Neuronal stem cell (in vitro differentiated cells): ENCODE measurements at regions not wholly inside any gene's neighbourhood (a gene's known extent, or its start where the extent isn't known, plus 50 kb on each side); places are given as distances from the start of the nearest gene placed in this dataset.

Source experiments
- DNase-seq: peaks from one replicate; pipeline ENCODE4 v3.0.0-alpha.2; 2013; ENCODE audit warnings: low spot score
- H2AFZ ChIP-seq: one replicate; pipeline ENCODE4 v1.6.1; 2013; ENCODE audit warnings: mild to moderate bottlenecking, low read length, inconsistent platforms
- H2AK5ac ChIP-seq: 2 replicates; pipeline ENCODE4 v1.6.1; 2013; ENCODE audit warnings: low read depth, mild to moderate bottlenecking, inconsistent platforms, low read length, moderate library complexity, mixed read lengths
- H2BK120ac ChIP-seq: 2 replicates; pipeline ENCODE4 v1.6.1; 2013; ENCODE audit warnings: low read depth, mild to moderate bottlenecking, inconsistent platforms, low read length, moderate library complexity, mixed read lengths
- H2BK12ac ChIP-seq: one replicate; pipeline ENCODE4 v1.6.1; 2013; ENCODE audit warnings: low read length, inconsistent platforms
- H2BK15ac ChIP-seq: 2 replicates; pipeline ENCODE4 v1.6.1; 2013; ENCODE audit warnings: mild to moderate bottlenecking, low read length, inconsistent platforms, mixed read lengths
- H2BK5ac ChIP-seq: one replicate; pipeline ENCODE4 v1.6.1; 2013; ENCODE audit warnings: inconsistent platforms, mild to moderate bottlenecking, low read length, moderate library complexity
- H3K14ac ChIP-seq: one replicate; pipeline ENCODE4 v1.6.1; 2013; ENCODE audit warnings: low read length, inconsistent platforms
- H3K18ac ChIP-seq: 2 replicates; pipeline ENCODE4 v1.6.1; 2013; ENCODE audit warnings: low read length, inconsistent platforms
- H3K23ac ChIP-seq: 2 replicates; pipeline ENCODE4 v1.6.1; 2013; ENCODE audit warnings: low read depth, mild to moderate bottlenecking, mixed read lengths, low read length, inconsistent platforms; ENCODE audit not compliant: poor library complexity
- H3K27ac ChIP-seq: replicated peaks from 3 replicates; pipeline ENCODE4 v1.5.1; 2013; ENCODE audit warnings: low read length, inconsistent platforms
- H3K27me3 ChIP-seq, 3 experiments: 2 replicates each; pipeline ENCODE4 v1.6.1; 2013; ENCODE audit warnings: low read length in 3 of 3, mild to moderate bottlenecking in 2 of 3, inconsistent platforms in 1 of 3, low read depth in 1 of 3, mixed read lengths in 1 of 3, moderate library complexity in 1 of 3; ENCODE audit not compliant: control insufficient read depth in 3 of 3, insufficient read depth in 3 of 3
- H3K36me3 ChIP-seq, 2 donors: replicated peaks in 1 of 2; 2 replicates each; pipeline ENCODE4 v1.6.1; 2013; ENCODE audit warnings: low read length in 2 of 2; ENCODE audit not compliant: control insufficient read depth in 2 of 2, insufficient read depth in 2 of 2
- H3K4ac ChIP-seq: 2 replicates; pipeline ENCODE4 v1.6.1; 2013; ENCODE audit warnings: inconsistent platforms, mild to moderate bottlenecking, low read length, moderate library complexity
- H3K4me1 ChIP-seq, 2 donors: 1 replicate in 1 of 2; 2 replicates in 1 of 2; pipeline ENCODE4 v1.6.1; 2013; ENCODE audit warnings: low read length in 2 of 2, low read depth in 1 of 2; ENCODE audit not compliant: control insufficient read depth in 2 of 2, insufficient read depth in 1 of 2
- H3K4me2 ChIP-seq: one replicate; pipeline ENCODE4 v1.6.1; 2013; ENCODE audit warnings: mild to moderate bottlenecking, low read length, inconsistent platforms; ENCODE audit not compliant: insufficient read depth, poor library complexity, severe bottlenecking
- H3K4me3 ChIP-seq, 2 donors: 2 replicates each; pipeline ENCODE4 v1.5.1; 2013; ENCODE audit warnings: low read length in 2 of 2, mild to moderate bottlenecking in 2 of 2, inconsistent platforms in 1 of 2, moderate library complexity in 1 of 2
- H3K79me1 ChIP-seq: one replicate; pipeline ENCODE4 v1.6.1; 2013; ENCODE audit warnings: low read depth, mild to moderate bottlenecking, inconsistent platforms, low read length, moderate library complexity
- H3K9ac ChIP-seq: one replicate; pipeline ENCODE4 v1.6.1; 2013; ENCODE audit warnings: mild to moderate bottlenecking, low read depth, low read length, inconsistent platforms; ENCODE audit not compliant: poor library complexity
- H3K9me3 ChIP-seq, 2 donors: replicated peaks in 1 of 2; 2 replicates each; pipeline versions ENCODE3 to v1.6.1; 2013; ENCODE audit warnings: low read length in 2 of 2, mild to moderate bottlenecking in 2 of 2, inconsistent platforms in 1 of 2, low read depth in 1 of 2, mixed read lengths in 1 of 2, moderate library complexity in 1 of 2; ENCODE audit not compliant: control insufficient read depth in 2 of 2, insufficient read depth in 1 of 2
- H4K8ac ChIP-seq: one replicate; pipeline ENCODE4 v1.6.1; 2013; ENCODE audit warnings: low read depth, mild to moderate bottlenecking, inconsistent platforms, low read length, moderate library complexity
- H4K91ac ChIP-seq: one replicate; pipeline ENCODE4 v1.6.1; 2013; ENCODE audit warnings: low read length, low read depth, mild to moderate bottlenecking, inconsistent platforms; ENCODE audit not compliant: poor library complexity
- WGBS, 2 donors: extraction: QIAGEN DNeasy Blood & Tissue Kit; methylation state at CpG; one replicate each; pipeline ENCODE4 v1.1.7; 2013; ENCODE audit warnings: missing lambda C conversion rate in 2 of 2, mixed read lengths in 1 of 2; ENCODE audit not compliant: insufficient read length in 2 of 2, insufficient replicate concordance in 1 of 2; ENCODE audit errors: extremely low coverage in 2 of 2; 5-methylcytosine and 5-hydroxymethylcytosine counted together

DNA sequence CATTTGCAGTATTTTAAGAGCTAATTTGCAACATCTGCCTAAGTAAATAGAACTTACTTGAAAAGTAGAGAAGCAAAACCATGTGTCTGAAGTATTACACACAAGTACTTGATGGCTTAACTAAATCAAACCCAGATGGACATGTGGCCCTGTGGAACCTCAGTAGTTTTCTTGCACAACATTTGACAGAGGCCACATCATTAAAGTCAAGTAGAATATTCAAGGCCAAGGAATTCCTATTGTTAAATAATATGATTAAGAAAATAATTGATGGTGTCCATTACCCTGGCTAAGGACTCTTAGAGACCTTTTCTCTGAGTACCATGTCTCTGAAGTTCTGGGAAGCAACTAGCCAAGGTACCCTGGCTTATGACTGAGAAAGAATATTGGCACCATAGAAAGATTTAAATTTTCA is 135.4 kb upstream of the OTUD4 start:
- Histone ChIP-seq H2BK12ac (no peak overlapping the region), H3K9ac (no peak overlapping the region), H3K4me2 (no peak overlapping the region), H3K36me3 (no peaks in the 10 kb centered on the region), H3K4ac (no peak overlapping the region), H2BK5ac (no peak overlapping the region), H2BK15ac (no peak overlapping the region), H3K18ac (no peak overlapping the region), H3K27me3 (no peaks in the 10 kb centered on the region), H4K91ac (no peak overlapping the region), H4K8ac (no peak overlapping the region), H3K79me1 (no peaks in the 10 kb centered on the region), H2AFZ (no peak overlapping the region), H3K4me1 (no peaks in the 10 kb centered on the region), H3K23ac (no peak overlapping the region), H2AK5ac (no peak overlapping the region), H3K4me3 (no peak overlapping the region), H2BK120ac (no peak overlapping the region), H3K9me3 (no peaks in the 10 kb centered on the region), H3K27ac (no peak overlapping the region), H3K14ac (no peak overlapping the region)
- DNase-seq: no peak

DNA sequence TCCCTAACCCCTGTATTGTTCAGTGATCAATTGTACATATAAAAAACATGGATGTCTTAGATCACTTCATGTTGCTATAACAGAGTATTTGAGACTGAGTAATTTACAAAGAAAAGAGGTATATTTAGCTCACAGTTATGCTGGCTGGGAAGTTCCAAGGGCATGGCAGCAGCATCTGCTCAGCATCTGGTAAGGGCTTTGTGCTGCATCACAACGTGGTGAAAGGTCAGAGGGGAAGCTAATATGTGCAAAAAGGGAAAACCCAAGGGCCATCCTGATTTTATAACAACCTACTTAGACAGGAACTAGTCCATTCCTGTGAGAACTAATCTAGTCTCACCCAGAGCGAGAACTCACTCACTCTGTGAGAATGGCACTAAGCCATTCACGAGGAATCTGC is 128.2 kb upstream of the OTUD4 start:
- Histone ChIP-seq H2BK120ac (no peak overlapping the region), H3K36me3 (no peaks in the 10 kb centered on the region), H3K27me3 (no peaks in the 10 kb centered on the region), H2AK5ac (no peak overlapping the region), H3K9ac (no peak overlapping the region), H3K4me1 (no peaks in the 10 kb centered on the region), H2AFZ (no peak overlapping the region), H3K23ac (no peak overlapping the region), H3K27ac (no peak overlapping the region), H3K18ac (no peak overlapping the region), H4K8ac (no peak overlapping the region), H3K79me1 (no peaks in the 10 kb centered on the region), H3K4ac (peak overlapping the region; percentile 23), H4K91ac (no peak overlapping the region), H3K14ac (no peak overlapping the region), H2BK15ac (no peak overlapping the region), H3K9me3 (no peaks in the 10 kb centered on the region), H3K4me3 (no peak overlapping the region), H2BK12ac (no peak overlapping the region), H3K4me2 (no peak overlapping the region), H2BK5ac (no peak overlapping the region)
- WGBS, 2 donors: no CpG with 5 or more reads among the region's 3 CpGs
- no peak for DNase-seq

DNA sequence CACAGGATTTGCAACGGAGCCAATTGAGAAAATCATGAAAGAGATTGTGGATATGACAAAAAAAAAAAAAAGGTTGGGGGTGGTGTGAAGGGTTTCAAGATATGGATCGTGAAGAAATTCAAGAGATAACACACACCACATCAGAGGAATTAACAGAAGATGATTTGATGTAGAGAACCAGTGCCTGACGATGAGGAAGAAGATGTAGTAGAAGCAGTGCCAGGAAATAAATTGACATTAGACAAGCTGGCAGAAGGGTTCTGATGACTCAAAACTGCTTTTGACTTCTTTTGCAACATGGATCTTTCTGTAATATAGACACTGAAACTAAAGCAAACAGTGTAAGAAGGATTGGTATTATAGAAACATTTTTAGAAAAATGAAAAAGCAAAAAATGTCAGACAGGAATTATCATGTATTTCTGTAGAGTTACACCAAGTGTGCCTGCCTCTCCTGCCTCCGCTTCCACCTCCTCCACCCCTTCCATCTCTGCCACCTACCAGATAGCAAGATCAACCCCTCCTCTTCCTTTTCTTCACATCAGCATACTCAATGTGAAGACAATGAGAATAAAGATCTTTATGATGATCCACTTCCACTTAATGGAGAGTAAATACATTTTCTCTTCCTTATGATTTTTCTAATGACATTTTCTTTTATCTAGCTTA is 127.5 kb upstream of the OTUD4 start:
- H4K8ac ChIP-seq: no peak overlapping the region
- no peak overlapping the region for H3K4me2 ChIP-seq
- no peak overlapping the region for H3K4me3 ChIP-seq
- no peak overlapping the region for H3K4ac ChIP-seq
- H3K4me1 ChIP-seq: no peaks in the 10 kb centered on the region
- H3K14ac ChIP-seq: no peak overlapping the region
- no CpG with 5 or more reads among the region's 4 CpGs for WGBS, 2 donors
- H3K27me3 ChIP-seq: no peaks in the 10 kb centered on the region
- H3K79me1 ChIP-seq: no peaks in the 10 kb centered on the region
- no peak overlapping the region for H2BK12ac ChIP-seq
- no peak overlapping the region for H2AK5ac ChIP-seq
- H3K18ac ChIP-seq: no peak overlapping the region
- H2BK15ac ChIP-seq: no peak overlapping the region
- no peak overlapping the region for H2AFZ ChIP-seq
- no peak overlapping the region for H3K23ac ChIP-seq
- H4K91ac ChIP-seq: no peak overlapping the region
- no peaks in the 10 kb centered on the region for H3K36me3 ChIP-seq
- no peak overlapping the region for H2BK120ac ChIP-seq
- H3K9ac ChIP-seq: no peak overlapping the region
- DNase-seq: no peak
- H3K27ac ChIP-seq: no peak overlapping the region
- H2BK5ac ChIP-seq: no peak overlapping the region
- H3K9me3 ChIP-seq: no peaks in the 10 kb centered on the region

DNA sequence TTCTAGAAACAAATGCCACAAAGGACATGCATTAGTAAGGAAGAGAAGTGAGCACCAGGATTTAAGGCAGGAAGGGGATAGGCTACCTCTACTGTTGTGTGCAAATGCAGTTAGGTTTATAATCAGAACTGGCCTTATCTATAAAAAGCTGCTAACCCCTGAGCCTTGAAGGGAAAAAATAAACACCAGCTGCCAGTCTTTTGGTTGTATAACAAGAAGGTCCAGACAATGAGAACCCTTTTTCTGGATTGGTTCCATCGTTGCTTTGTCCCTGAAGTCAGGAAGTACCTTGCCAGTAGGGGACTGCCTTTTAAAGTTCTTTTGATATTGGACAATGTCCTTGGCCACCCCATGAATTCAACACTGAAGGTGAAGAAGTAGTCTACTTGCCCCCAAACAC is 126.7 kb upstream of the OTUD4 start:
- Histone ChIP-seq H3K4me1 (no peaks in the 10 kb centered on the region), H4K8ac (no peak overlapping the region), H2BK15ac (no peak overlapping the region), H3K14ac (no peak overlapping the region), H2AFZ (no peak overlapping the region), H3K27ac (no peak overlapping the region), H3K9ac (no peak overlapping the region), H3K4me3 (no peak overlapping the region), H3K23ac (no peak overlapping the region), H3K18ac (no peak overlapping the region), H2BK5ac (no peak overlapping the region), H3K4me2 (no peak overlapping the region), H3K9me3 (no peaks in the 10 kb centered on the region), H3K36me3 (no peaks in the 10 kb centered on the region), H2BK120ac (no peak overlapping the region), H4K91ac (no peak overlapping the region), H2AK5ac (no peak overlapping the region), H3K79me1 (no peaks in the 10 kb centered on the region), H3K27me3 (no peaks in the 10 kb centered on the region), H2BK12ac (no peak overlapping the region), H3K4ac (no peak overlapping the region)
- WGBS, 2 donors: no CpG with 5 or more reads among the region's 1 CpG
- no peak for DNase-seq
